ENCODE measurements at regions not wholly inside any gene's neighbourhood (a gene's known extent, or its start where the extent isn't known, plus 50 kb on each side); places are given as distances from the start of the nearest gene placed in this dataset.

GRCh38 chr5:174231956-174232487 lies 186.5 kb downstream of the NSG2 start:
- H3K27ac ChIP-seq, result no peak overlapping the region
- DNase-seq, result no peak
- H3K79me2 ChIP-seq (ENCODE audit: insufficient read depth), result no peaks in the 10 kb centered on the region
- H3K4me3 ChIP-seq, result no peak overlapping the region
- no peaks in the 10 kb centered on the region for H3K9me3 ChIP-seq (ENCODE audit: low read depth)
- no peaks in the 10 kb centered on the region for H3K9me2 ChIP-seq (ENCODE audit: insufficient read depth)
- no peak overlapping the region for H3K4me2 ChIP-seq (ENCODE audit: unreplicated experiment)
- WGBS, 2 experiments (ENCODE audit: low coverage in 1 of 2, low lambda C conversion rate in 2 of 2, missing lambda C conversion rate in 2 of 2), result 5% methylated on average over 7 of the region's 7 CpGs
- no peaks in the 10 kb centered on the region for H3K4me1 ChIP-seq (ENCODE audit: insufficient read depth)
- H3K9ac ChIP-seq, result no peak overlapping the region
- TF ChIP-seq EZH2 (IDR thresholded peaks at IDR 0.05; ENCODE audit: insufficient read depth, poor library complexity, severe bottlenecking) (no peak), EZH2phosphoT487 (IDR thresholded peaks at IDR 0.05; ENCODE audit: insufficient read depth, low read depth) (no peak)
- H3K36me3 ChIP-seq (ENCODE audit: low read depth), result no peaks in the 10 kb centered on the region
- no peaks in the 10 kb centered on the region for H3F3A ChIP-seq (ENCODE audit: insufficient read depth)
- no peaks in the 10 kb centered on the region for H4K20me1 ChIP-seq (ENCODE audit: insufficient read depth)
- in situ Hi-C loops (cut with MboI), result no loop called here
- no peaks in the 10 kb centered on the region for H3K27me3 ChIP-seq (replicated peaks; ENCODE audit: insufficient read depth)
- H2AFZ ChIP-seq, result no peak overlapping the region

- Histone ChIP-seq H3K4me1 (ENCODE audit: insufficient read depth) (no peaks in the 10 kb centered on the region), H2AFZ (no peak overlapping the region), H3K27ac (no peak overlapping the region), H3K36me3 (ENCODE audit: low read depth) (no peaks in the 10 kb centered on the region), H3K9ac (no peak overlapping the region), H3K27me3 (replicated peaks; ENCODE audit: insufficient read depth) (no peaks in the 10 kb centered on the region), H3K4me3 (no peak overlapping the region), H3K79me2 (ENCODE audit: insufficient read depth) (no peaks in the 10 kb centered on the region), H4K20me1 (ENCODE audit: insufficient read depth) (no peaks in the 10 kb centered on the region), H3K9me3 (ENCODE audit: low read depth) (no peaks in the 10 kb centered on the region), H3K4me2 (ENCODE audit: unreplicated experiment) (no peak overlapping the region), H3F3A (ENCODE audit: insufficient read depth) (no peaks in the 10 kb centered on the region), H3K9me2 (ENCODE audit: insufficient read depth) (no peaks in the 10 kb centered on the region)
- in situ Hi-C loops (cut with MboI), result no loop called here
- TF ChIP-seq EZH2phosphoT487 (IDR thresholded peaks at IDR 0.05; ENCODE audit: insufficient read depth, low read depth) (no peak), EZH2 (IDR thresholded peaks at IDR 0.05; ENCODE audit: insufficient read depth, poor library complexity, severe bottlenecking) (no peak)
- WGBS, 2 experiments (ENCODE audit: low coverage in 1 of 2, low lambda C conversion rate in 2 of 2, missing lambda C conversion rate in 2 of 2), result 56 to 57% methylated on average over 8 of the region's 8 CpGs
- no peak for DNase-seq
These were observed 188.9 kb downstream of the NSG2 start for GRCh38 chr5:174234388-174234787.

GRCh38 chr5:174235221-174236011 lies 189.9 kb downstream of the NSG2 start:
- no peak for TF ChIP-seq EZH2phosphoT487 (IDR thresholded peaks at IDR 0.05; ENCODE audit: insufficient read depth, low read depth)
- no peak for TF ChIP-seq EZH2 (IDR thresholded peaks at IDR 0.05; ENCODE audit: insufficient read depth, poor library complexity, severe bottlenecking)

GRCh38 chr5:174236070-174236469 lies 190.6 kb downstream of the NSG2 start:
- DNase-seq, result no peak
- WGBS, 2 experiments (ENCODE audit: low coverage in 1 of 2, low lambda C conversion rate in 2 of 2, missing lambda C conversion rate in 2 of 2), result 6 to 8% methylated on average over 5 of the region's 5 CpGs
- in situ Hi-C loops (cut with MboI), result no loop called here

More at GRCh38 chr5:174235221-174236011, 189.9 kb downstream of the NSG2 start:
- Histone ChIP-seq H3K4me1 (ENCODE audit: insufficient read depth) (no peaks in the 10 kb centered on the region), H2AFZ (no peak overlapping the region), H3K27ac (no peak overlapping the region), H3K4me3 (no peak overlapping the region), H3K9me3 (ENCODE audit: low read depth) (no peaks in the 10 kb centered on the region), H4K20me1 (ENCODE audit: insufficient read depth) (no peaks in the 10 kb centered on the region), H3K4me2 (ENCODE audit: unreplicated experiment) (no peak overlapping the region), H3K27me3 (replicated peaks; ENCODE audit: insufficient read depth) (no peaks in the 10 kb centered on the region), H3K9me2 (ENCODE audit: insufficient read depth) (no peaks in the 10 kb centered on the region), H3K9ac (no peak overlapping the region), H3K36me3 (ENCODE audit: low read depth) (no peaks in the 10 kb centered on the region), H3K79me2 (ENCODE audit: insufficient read depth) (no peaks in the 10 kb centered on the region), H3F3A (ENCODE audit: insufficient read depth) (no peaks in the 10 kb centered on the region)
- in situ Hi-C loops (cut with MboI), result no loop called here
- WGBS, 2 experiments (ENCODE audit: low coverage in 1 of 2, low lambda C conversion rate in 2 of 2, missing lambda C conversion rate in 2 of 2), result 15 to 19% methylated on average over 12 of the region's 12 CpGs
- no peak for DNase-seq

More at GRCh38 chr5:174236070-174236469, 190.6 kb downstream of the NSG2 start:
- Histone ChIP-seq H3K4me1 (ENCODE audit: insufficient read depth) (no peaks in the 10 kb centered on the region), H3K36me3 (ENCODE audit: low read depth) (no peaks in the 10 kb centered on the region), H3K27ac (no peak overlapping the region), H3K9me2 (ENCODE audit: insufficient read depth) (no peaks in the 10 kb centered on the region), H3K9ac (no peak overlapping the region), H3K79me2 (ENCODE audit: insufficient read depth) (no peaks in the 10 kb centered on the region), H3K4me3 (no peak overlapping the region), H3F3A (ENCODE audit: insufficient read depth) (no peaks in the 10 kb centered on the region), H2AFZ (no peak overlapping the region), H3K4me2 (ENCODE audit: unreplicated experiment) (no peak overlapping the region), H4K20me1 (ENCODE audit: insufficient read depth) (no peaks in the 10 kb centered on the region), H3K27me3 (replicated peaks; ENCODE audit: insufficient read depth) (no peaks in the 10 kb centered on the region), H3K9me3 (ENCODE audit: low read depth) (no peaks in the 10 kb centered on the region)
- no peak for TF ChIP-seq EZH2phosphoT487 (IDR thresholded peaks at IDR 0.05; ENCODE audit: insufficient read depth, low read depth)
- no peak for TF ChIP-seq EZH2 (IDR thresholded peaks at IDR 0.05; ENCODE audit: insufficient read depth, poor library complexity, severe bottlenecking)
